Coronary artery (tissue), 2 donors: ENCODE measurements at regions not wholly inside any gene's neighbourhood (a gene's known extent, or its start where the extent isn't known, plus 50 kb on each side); places are given as distances from the start of the nearest gene placed in this dataset.

ENCODE experiments used
- DNase-seq: peaks from one replicate; pipeline ENCODE4 v3.0.0-alpha.2; 2017; ENCODE audit warnings: low spot score
- H3K27ac ChIP-seq, 2 donors: fragments of 200-600 bp; sonication (generic); one replicate each; pipeline ENCODE4 v1.5.1; 2016 to 2019
- H3K4me3 ChIP-seq: fragments of 200-600 bp; sonication (generic); 2 replicates; pipeline ENCODE4 v1.5.1; 2016; ENCODE audit warnings: mild to moderate bottlenecking, moderate library complexity
- CTCF ChIP-seq: fragments of 200-600 bp; sonication (generic); IDR thresholded peaks from one replicate; pipeline ENCODE4 v1.5.1; 2019; ENCODE audit warnings: antibody characterized with exemption

GRCh38 chr11:110019675-110020074 is 73.5 kb upstream of the ZC3H12C start:
- Histone ChIP-seq H3K27ac (no peak overlapping the region), H3K4me3 (no peak overlapping the region)
- no peak for TF ChIP-seq CTCF
- no peak for DNase-seq

- H3K4me3 ChIP-seq, result no peak overlapping the region
- no peak overlapping the region for H3K27ac ChIP-seq
- TF ChIP-seq CTCF, result no peak
- DNase-seq, result no peak
These were observed 70.6 kb upstream of the ZC3H12C start for GRCh38 chr11:110022548-110022947.

- no peak for DNase-seq
- Histone ChIP-seq H3K4me3 (no peak overlapping the region), H3K27ac (no peak overlapping the region)
- TF ChIP-seq CTCF, result no peak
These were observed 69.5 kb upstream of the ZC3H12C start for GRCh38 chr11:110023711-110024110.

GRCh38 chr11:110026858-110027626 is 66.2 kb upstream of the ZC3H12C start:
- TF ChIP-seq CTCF, result no peak
- Histone ChIP-seq H3K4me3 (no peak overlapping the region), H3K27ac (no peak overlapping the region)
- no peak for DNase-seq

GRCh38 chr11:110027627-110028371 is 65.4 kb upstream of the ZC3H12C start:
- DNase-seq, result no peak
- Histone ChIP-seq H3K4me3 (no peak overlapping the region), H3K27ac (no peak overlapping the region)
- TF ChIP-seq CTCF, result no peak

GRCh38 chr11:110028921-110029320 is 64.3 kb upstream of the ZC3H12C start:
- Histone ChIP-seq H3K4me3 (no peak overlapping the region), H3K27ac (no peak overlapping the region)
- no peak for DNase-seq
- no peak for TF ChIP-seq CTCF

GRCh38 chr11:110029714-110030113 is 63.5 kb upstream of the ZC3H12C start:
- TF ChIP-seq CTCF, result no peak
- Histone ChIP-seq H3K4me3 (no peak overlapping the region), H3K27ac (no peak overlapping the region)
- no peak for DNase-seq
